GM19397 (cell line): ENCODE measurements at regions not wholly inside any gene's neighbourhood (a gene's known extent, or its start where the extent isn't known, plus 50 kb on each side); places are given as distances from the start of the nearest gene placed in this dataset.
A peak's percentile ranks its signal among the peaks of the same experiment; 100 is the strongest.

Experiments
- ATAC-seq: cut with Tn5 transposase; IDR thresholded peaks from one replicate; pipeline ENCODE4 v1.9.1; 2021; ENCODE audit warnings: mild to moderate bottlenecking, moderate library complexity; ENCODE audit not compliant: unreplicated experiment

DNA sequence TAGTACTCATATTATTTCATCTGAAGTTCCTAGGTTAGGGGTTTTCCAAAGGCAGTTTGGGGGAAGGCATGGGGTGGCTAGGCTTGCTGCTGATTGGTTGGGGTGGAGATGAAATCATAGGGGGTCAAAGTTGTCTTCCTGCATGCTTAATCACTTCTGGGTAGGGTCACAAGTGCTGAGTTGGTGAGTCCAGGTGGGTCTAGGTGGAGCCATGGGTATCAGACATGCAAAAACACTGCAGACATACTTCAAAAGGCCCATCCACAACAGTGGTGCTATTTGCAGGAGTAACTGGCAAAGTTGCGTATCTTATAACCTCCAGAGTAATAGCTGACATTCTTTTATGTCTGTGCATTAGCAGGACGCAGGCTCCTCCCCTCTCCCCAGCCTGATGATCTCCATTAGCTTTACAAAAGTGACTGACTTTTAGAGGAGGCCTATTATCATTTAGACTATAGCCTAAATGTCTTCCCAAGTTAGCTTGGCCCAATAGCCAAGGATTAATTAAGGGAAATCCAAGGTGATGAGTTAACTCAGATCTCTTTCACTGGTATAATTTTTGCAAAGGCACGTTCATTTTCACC is 374.4 kb upstream of the PRMT6 start:
- ATAC-seq, result no peak

DNA sequence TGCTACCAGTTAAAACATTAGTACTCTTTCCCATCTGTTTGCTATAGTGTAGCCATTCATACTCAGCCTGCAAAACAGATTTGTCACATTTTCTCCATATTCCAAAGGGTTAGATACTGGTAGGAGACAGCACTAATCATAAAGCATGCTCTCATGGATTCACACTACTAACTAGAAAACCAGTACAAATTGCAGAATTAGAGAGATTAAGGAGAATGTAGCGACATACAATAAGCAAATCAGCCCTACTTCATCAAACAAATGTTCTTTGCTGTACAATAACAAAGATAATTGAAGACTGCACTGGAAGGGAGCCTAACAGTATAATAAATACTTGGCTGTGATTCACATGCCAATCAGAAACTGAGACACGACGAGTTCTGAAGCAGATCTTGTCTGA is 368.0 kb upstream of the PRMT6 start:
- ATAC-seq, result no peak

- ATAC-seq, result no peak
Measured at GRCh38 chr1:106698660-106699059, 357.8 kb upstream of the PRMT6 start.

GRCh38 chr1:106699433-106699832 is 357.0 kb upstream of the PRMT6 start:
- no peak for ATAC-seq

GRCh38 chr1:106700211-106700610 is 356.3 kb upstream of the PRMT6 start:
- no peak for ATAC-seq

GRCh38 chr1:106705971-106706370 is 350.5 kb upstream of the PRMT6 start:
- no peak for ATAC-seq

GRCh38 chr1:106717591-106717990 is 338.9 kb upstream of the PRMT6 start:
- ATAC-seq, result no peak

- ATAC-seq, result no peak
Measured at GRCh38 chr1:106721790-106722189, 334.7 kb upstream of the PRMT6 start.

GRCh38 chr1:106722466-106722865 is 334.0 kb upstream of the PRMT6 start:
- no peak for ATAC-seq

DNA sequence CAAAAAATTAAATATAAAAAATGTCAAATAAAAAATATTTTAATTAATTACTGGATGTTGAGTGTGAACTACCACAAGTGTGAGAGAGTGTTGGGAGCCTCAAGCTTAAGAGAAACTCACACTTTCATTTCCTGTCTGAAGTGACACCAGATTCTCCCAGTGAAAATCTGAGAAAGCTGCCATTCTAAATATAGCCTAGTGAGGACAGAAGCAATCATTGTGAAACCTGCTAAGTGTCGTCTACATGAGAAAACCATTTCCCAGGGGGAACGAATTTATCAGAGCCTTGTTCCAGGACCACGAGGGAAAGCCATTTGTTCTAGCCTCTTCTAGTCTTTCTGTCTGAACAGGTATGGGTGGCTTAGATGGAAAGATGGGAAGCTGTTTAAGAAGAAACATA is 329.3 kb upstream of the PRMT6 start:
- ATAC-seq, result peak; percentile 72

DNA sequence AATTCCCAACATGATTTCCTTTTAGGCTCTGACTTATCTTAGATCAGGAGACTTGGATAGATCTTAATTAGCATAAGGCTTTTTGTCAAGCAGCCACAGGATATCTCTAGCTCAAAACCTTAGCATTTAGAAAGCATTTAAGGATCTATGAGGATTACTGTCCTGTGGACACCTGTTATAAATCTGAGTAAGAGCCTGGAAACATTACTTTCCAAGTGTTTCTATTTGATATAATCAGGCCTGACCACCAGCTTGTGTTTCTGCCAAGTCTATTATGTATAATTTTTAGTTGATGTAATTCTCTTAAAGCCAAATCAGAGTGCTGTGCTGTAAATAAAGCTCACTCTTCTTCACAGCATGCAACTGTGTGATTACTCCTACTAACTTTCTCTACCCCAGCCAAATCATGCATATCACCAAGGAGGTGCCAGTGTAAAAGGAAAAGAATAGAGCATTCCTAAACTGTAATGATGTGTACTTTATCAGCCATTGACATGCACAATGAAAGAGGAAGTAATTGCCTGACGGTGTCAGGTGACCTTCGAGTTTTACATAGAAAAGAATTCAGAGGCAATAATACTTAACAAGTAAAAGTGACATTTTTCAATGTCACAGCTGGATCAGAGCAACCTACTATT is 309.9 kb upstream of the PRMT6 start:
- no peak for ATAC-seq

DNA sequence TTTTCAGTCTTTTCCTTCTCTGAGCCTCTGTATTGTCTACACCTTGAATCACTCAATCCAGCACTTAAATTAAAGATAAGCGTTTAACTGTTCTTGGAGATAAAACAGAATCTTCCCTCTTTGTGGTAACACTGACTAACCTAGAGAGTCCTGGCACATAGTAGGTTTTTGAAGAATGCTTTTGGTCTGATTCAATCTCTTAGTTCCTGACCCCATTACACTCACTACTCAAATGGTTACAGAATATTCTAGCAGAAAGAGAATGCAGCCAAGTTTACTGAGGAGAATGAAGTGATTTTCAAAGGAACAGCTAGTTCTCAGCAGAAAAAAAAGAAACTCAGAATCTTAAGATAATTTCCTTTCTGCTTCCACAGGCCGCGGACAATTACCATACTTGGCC is 309.2 kb upstream of the PRMT6 start:
- no peak for ATAC-seq

DNA sequence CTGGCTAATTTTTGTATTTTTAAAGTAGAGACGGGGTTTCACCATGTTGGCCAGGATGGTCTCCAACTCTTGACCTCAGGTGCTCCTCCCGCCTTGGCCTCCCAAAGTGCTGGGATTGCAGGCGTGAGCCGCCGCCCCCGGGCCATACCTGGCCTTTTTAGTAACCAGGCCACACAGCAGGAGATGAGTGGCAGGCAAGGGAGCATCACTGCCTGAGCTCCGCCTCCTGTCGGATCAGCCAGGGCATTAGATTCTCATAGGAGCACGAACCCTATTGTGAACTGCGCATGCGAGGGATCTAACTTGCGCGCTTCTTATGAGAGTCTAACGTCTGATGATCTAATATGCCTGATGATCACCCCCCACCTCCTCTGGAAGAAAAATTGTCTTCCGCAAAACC is 308.7 kb upstream of the PRMT6 start:
- ATAC-seq, result no peak

DNA sequence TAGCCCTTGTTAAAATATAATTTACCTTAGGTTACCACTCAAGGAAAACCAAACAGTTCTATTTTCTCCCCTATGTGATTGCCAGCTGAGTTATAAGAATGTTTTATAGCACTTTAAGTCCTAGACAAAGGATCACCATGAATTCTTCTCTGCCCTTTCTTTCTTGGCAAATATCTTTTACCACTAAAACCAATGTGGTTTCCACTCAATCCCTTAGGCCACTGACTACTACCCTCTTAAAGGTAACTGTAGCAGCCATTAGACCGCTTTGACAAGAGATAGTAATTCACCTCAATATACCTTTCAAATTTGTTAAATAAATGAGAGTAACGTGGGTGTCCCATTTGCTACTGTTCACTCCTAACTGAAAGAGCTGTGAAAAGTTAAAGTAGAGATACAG is 307.9 kb upstream of the PRMT6 start:
- no peak for ATAC-seq

DNA sequence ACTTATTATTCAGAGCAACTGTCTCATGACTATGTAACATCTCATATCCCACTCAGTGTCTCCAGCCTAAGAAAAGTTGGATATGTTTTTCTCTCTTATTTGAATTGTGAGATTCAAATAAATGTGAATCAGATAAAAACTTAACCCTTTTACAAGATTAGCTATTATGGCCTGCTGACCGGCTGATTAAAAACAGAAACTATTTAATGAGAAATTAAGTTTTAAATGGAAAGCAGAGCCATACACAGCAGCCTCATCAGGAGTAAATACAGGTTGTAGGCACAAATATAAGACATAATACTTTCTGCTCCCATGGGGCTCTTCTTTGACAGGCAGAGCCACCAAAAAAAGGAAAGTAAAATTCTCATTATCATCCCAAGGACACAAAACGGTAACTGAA is 307.0 kb upstream of the PRMT6 start:
- no peak for ATAC-seq

- no peak for ATAC-seq
Measured at GRCh38 chr1:106749906-106750305, 306.6 kb upstream of the PRMT6 start.

GRCh38 chr1:106751002-106751401 is 305.5 kb upstream of the PRMT6 start:
- ATAC-seq, result no peak

DNA sequence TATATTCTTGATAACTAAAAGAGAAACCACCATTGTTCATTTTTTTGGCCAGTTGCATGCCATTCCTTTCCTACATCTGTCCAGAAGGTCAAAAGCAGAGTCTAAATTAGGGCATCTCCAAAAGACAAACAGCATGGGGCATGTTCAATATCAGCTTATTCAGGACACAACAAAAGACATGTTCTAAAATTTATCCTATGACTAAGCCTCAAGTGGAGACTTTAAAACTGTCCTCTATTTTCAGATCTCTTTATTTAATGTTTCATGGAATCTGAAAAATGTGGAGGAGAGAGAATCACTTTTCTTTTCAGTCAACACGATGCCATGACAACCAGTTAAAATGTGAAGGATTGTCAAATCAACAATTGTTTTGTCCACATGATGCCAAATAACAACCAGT is 303.4 kb upstream of the PRMT6 start:
- no peak for ATAC-seq

DNA sequence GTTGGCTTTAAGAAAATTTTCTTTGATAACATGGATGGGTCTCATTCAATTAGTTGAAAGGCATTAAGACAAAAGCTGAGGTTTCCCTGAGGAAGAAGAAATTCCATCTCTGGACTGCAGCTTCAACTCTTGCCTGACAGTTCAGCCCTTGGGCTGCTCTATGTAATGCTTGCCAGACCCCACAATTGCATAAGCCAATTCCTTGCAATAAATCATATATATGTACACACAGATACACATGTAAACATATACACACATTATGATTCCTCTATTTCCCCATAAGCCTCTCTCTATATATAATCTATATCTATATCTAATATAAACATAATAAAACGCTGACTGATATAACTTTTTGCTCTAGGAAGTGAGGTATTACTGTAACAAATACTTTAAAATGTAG is 301.5 kb upstream of the PRMT6 start:
- no peak for ATAC-seq

DNA sequence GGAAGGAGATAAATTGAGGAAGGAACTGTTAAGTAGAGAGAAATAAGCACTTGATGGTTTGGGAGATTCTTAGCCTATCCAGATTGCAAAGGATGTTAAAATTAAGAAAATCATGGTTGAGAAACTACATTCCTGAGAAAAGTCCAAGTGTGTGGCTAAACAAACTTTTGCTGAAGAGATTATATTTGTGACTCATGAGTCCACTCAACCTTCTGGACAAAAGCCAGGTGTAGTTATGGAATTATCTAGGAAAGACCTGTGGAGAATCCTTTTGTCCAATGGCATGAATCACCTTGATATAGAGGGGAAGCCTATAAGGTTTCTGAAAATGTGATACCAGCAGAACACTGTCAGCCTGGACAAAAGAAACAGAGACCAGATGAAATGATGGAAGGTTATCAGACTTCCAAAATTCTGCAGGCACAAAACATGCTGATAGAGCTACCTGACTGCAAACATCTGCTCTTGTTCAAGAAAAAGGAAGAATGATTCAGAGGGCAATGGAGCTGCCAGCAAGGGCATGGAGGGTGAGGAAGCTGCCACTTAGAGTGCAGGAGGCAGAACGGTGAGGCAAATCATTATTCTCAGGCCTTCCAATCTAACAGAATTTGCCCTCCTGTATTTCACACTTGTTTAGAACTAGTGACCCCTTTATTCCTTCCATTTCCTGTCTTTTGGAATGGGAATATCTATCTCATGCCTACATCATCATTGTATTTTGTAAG is 300.6 kb upstream of the PRMT6 start:
- no peak for ATAC-seq

DNA sequence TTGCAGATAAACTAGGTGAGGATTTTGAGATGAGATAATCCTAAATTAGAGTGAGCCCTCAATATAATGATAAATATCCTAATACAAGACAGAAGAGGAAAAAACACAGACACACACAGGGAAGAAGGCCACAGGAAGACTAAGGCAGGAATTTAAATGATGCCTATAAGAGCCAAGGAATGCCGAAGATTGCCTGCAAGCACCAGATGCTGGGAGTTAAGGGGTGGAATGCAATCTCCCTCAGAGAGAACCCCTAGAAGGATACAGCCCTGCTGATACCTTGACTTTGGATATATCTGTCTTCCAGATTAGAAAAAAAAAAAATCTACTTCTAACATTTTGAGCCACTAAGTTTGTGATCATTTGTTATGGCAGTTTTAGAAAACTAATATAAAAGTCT is 299.7 kb upstream of the PRMT6 start:
- ATAC-seq, result no peak

DNA sequence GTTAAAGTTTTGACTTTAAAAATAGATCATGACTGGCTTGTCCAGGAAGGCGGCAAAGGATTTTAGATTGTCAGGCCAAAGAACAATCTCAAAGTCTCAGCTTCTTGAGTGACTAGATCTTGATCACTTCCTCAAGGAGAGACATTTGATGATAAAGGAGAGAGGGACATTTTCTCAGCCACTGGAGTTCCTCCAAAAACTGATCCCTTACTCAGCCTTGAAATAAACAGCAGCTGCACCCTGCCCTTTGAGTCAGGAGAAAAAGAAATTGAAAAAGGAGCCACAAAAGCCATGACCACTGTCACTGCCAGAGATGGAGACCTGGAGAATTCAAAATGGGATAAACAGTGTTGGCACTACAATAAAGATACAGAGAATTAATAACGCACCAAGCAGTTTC is 288.4 kb upstream of the PRMT6 start:
- no peak for ATAC-seq

GRCh38 chr1:106768501-106768900 is 288.0 kb upstream of the PRMT6 start:
- no peak for ATAC-seq
